ENCODE measurements at regions not wholly inside any gene's neighbourhood (a gene's known extent, or its start where the extent isn't known, plus 50 kb on each side); places are given as distances from the start of the nearest gene placed in this dataset.

GRCh38 chr1:221487781-221488524, 253.9 kb downstream of the DUSP10 start:
- H3K4me3 ChIP-seq (ENCODE audit: low read depth, low read length): no peak overlapping the region
- DNase-seq (ENCODE audit: low read depth in 4 of 6, low spot score in 6 of 6): no peak
- WGBS (ENCODE audit: insufficient coverage): 88% methylated on average over 1 of the region's 8 CpGs
- H3K27me3 ChIP-seq (ENCODE audit: control insufficient read depth, insufficient read depth, low read length): no peaks in the 10 kb centered on the region
- no peaks in the 10 kb centered on the region for H3K36me3 ChIP-seq (ENCODE audit: control insufficient read depth, insufficient read depth, low read length)
- no peak overlapping the region for H3K27ac ChIP-seq (ENCODE audit: low read depth, low read length)
- no peaks in the 10 kb centered on the region for H3K9me3 ChIP-seq (ENCODE audit: control insufficient read depth, insufficient read depth, low read length)
- H3K4me1 ChIP-seq (ENCODE audit: control insufficient read depth, insufficient read depth, low read length): no peaks in the 10 kb centered on the region

GRCh38 chr1:221488550-221488949, 253.3 kb downstream of the DUSP10 start:
- no peaks in the 10 kb centered on the region for H3K36me3 ChIP-seq (ENCODE audit: control insufficient read depth, insufficient read depth, low read length)
- no CpG with 5 or more reads among the region's 1 CpG for WGBS (ENCODE audit: insufficient coverage)
- no peak overlapping the region for H3K4me3 ChIP-seq (ENCODE audit: low read depth, low read length)
- DNase-seq (ENCODE audit: low read depth in 4 of 6, low spot score in 6 of 6): no peak
- H3K27ac ChIP-seq (ENCODE audit: low read depth, low read length): no peak overlapping the region
- no peaks in the 10 kb centered on the region for H3K4me1 ChIP-seq (ENCODE audit: control insufficient read depth, insufficient read depth, low read length)
- no peaks in the 10 kb centered on the region for H3K27me3 ChIP-seq (ENCODE audit: control insufficient read depth, insufficient read depth, low read length)
- no peaks in the 10 kb centered on the region for H3K9me3 ChIP-seq (ENCODE audit: control insufficient read depth, insufficient read depth, low read length)

- WGBS (ENCODE audit: insufficient coverage): 40% methylated on average over 1 of the region's 2 CpGs
- H3K27ac ChIP-seq (ENCODE audit: low read depth, low read length): no peak overlapping the region
- no peaks in the 10 kb centered on the region for H3K36me3 ChIP-seq (ENCODE audit: control insufficient read depth, insufficient read depth, low read length)
- no peaks in the 10 kb centered on the region for H3K9me3 ChIP-seq (ENCODE audit: control insufficient read depth, insufficient read depth, low read length)
- no peaks in the 10 kb centered on the region for H3K27me3 ChIP-seq (ENCODE audit: control insufficient read depth, insufficient read depth, low read length)
- H3K4me1 ChIP-seq (ENCODE audit: control insufficient read depth, insufficient read depth, low read length): no peaks in the 10 kb centered on the region
- no peak for DNase-seq (ENCODE audit: low read depth in 4 of 6, low spot score in 6 of 6)
- no peak overlapping the region for H3K4me3 ChIP-seq (ENCODE audit: low read depth, low read length)
Measured at GRCh38 chr1:221494670-221495069, 247.2 kb downstream of the DUSP10 start.

GRCh38 chr1:221497046-221497445, 244.8 kb downstream of the DUSP10 start:
- no peaks in the 10 kb centered on the region for H3K9me3 ChIP-seq (ENCODE audit: control insufficient read depth, insufficient read depth, low read length)
- no peaks in the 10 kb centered on the region for H3K4me1 ChIP-seq (ENCODE audit: control insufficient read depth, insufficient read depth, low read length)
- WGBS (ENCODE audit: insufficient coverage): no CpG with 5 or more reads among the region's 3 CpGs

GRCh38 chr1:221503268-221503667, 238.6 kb downstream of the DUSP10 start:
- H3K27me3 ChIP-seq (ENCODE audit: control insufficient read depth, insufficient read depth, low read length): no peaks in the 10 kb centered on the region
- no peak for DNase-seq (ENCODE audit: low read depth in 4 of 6, low spot score in 6 of 6)
- H3K27ac ChIP-seq (ENCODE audit: low read depth, low read length): no peak overlapping the region
- WGBS (ENCODE audit: insufficient coverage): 71% methylated on average over 4 of the region's 4 CpGs
- no peak overlapping the region for H3K4me3 ChIP-seq (ENCODE audit: low read depth, low read length)
- H3K36me3 ChIP-seq (ENCODE audit: control insufficient read depth, insufficient read depth, low read length): no peaks in the 10 kb centered on the region
- H3K9me3 ChIP-seq (ENCODE audit: control insufficient read depth, insufficient read depth, low read length): peaks cover 2% of the 10 kb centered on the region
- no peaks in the 10 kb centered on the region for H3K4me1 ChIP-seq (ENCODE audit: control insufficient read depth, insufficient read depth, low read length)

More at GRCh38 chr1:221497046-221497445, 244.8 kb downstream of the DUSP10 start:
- H3K36me3 ChIP-seq (ENCODE audit: control insufficient read depth, insufficient read depth, low read length): no peaks in the 10 kb centered on the region
- peak in 1 of 6 donors; percentile 7 for DNase-seq (ENCODE audit: low read depth in 4 of 6, low spot score in 6 of 6)
- no peaks in the 10 kb centered on the region for H3K27me3 ChIP-seq (ENCODE audit: control insufficient read depth, insufficient read depth, low read length)
- H3K27ac ChIP-seq (ENCODE audit: low read depth, low read length): no peak overlapping the region
- no peak overlapping the region for H3K4me3 ChIP-seq (ENCODE audit: low read depth, low read length)

GRCh38 chr1:221509575-221510355, 232.1 kb downstream of the DUSP10 start:
- Histone ChIP-seq H3K4me3 (ENCODE audit: low read depth, low read length) (no peak overlapping the region), H3K27ac (ENCODE audit: low read depth, low read length) (no peak overlapping the region), H3K36me3 (ENCODE audit: control insufficient read depth, insufficient read depth, low read length) (no peaks in the 10 kb centered on the region), H3K9me3 (ENCODE audit: control insufficient read depth, insufficient read depth, low read length) (peaks cover 2% of the 10 kb centered on the region), H3K27me3 (ENCODE audit: control insufficient read depth, insufficient read depth, low read length) (no peaks in the 10 kb centered on the region), H3K4me1 (ENCODE audit: control insufficient read depth, insufficient read depth, low read length) (no peaks in the 10 kb centered on the region)
- no peak for DNase-seq (ENCODE audit: low read depth in 4 of 6, low spot score in 6 of 6)
- 100% methylated on average over 1 of the region's 3 CpGs for WGBS (ENCODE audit: insufficient coverage)

- no peak overlapping the region for H3K27ac ChIP-seq (ENCODE audit: low read depth, low read length)
- no peaks in the 10 kb centered on the region for H3K4me1 ChIP-seq (ENCODE audit: control insufficient read depth, insufficient read depth, low read length)
- H3K27me3 ChIP-seq (ENCODE audit: control insufficient read depth, insufficient read depth, low read length): no peaks in the 10 kb centered on the region
- no peak for DNase-seq (ENCODE audit: low read depth in 4 of 6, low spot score in 6 of 6)
- 88% methylated on average over 2 of the region's 3 CpGs for WGBS (ENCODE audit: insufficient coverage)
- no peak overlapping the region for H3K4me3 ChIP-seq (ENCODE audit: low read depth, low read length)
- no peaks in the 10 kb centered on the region for H3K9me3 ChIP-seq (ENCODE audit: control insufficient read depth, insufficient read depth, low read length)
- H3K36me3 ChIP-seq (ENCODE audit: control insufficient read depth, insufficient read depth, low read length): no peaks in the 10 kb centered on the region
Measured at GRCh38 chr1:221510793-221511503, 230.9 kb downstream of the DUSP10 start.

GRCh38 chr1:221511797-221512196, 230.1 kb downstream of the DUSP10 start:
- Histone ChIP-seq H3K27ac (ENCODE audit: low read depth, low read length) (no peak overlapping the region), H3K4me1 (ENCODE audit: control insufficient read depth, insufficient read depth, low read length) (no peaks in the 10 kb centered on the region), H3K27me3 (ENCODE audit: control insufficient read depth, insufficient read depth, low read length) (no peaks in the 10 kb centered on the region), H3K4me3 (ENCODE audit: low read depth, low read length) (no peak overlapping the region), H3K36me3 (ENCODE audit: control insufficient read depth, insufficient read depth, low read length) (no peaks in the 10 kb centered on the region), H3K9me3 (ENCODE audit: control insufficient read depth, insufficient read depth, low read length) (no peaks in the 10 kb centered on the region)
- 50% methylated on average over 2 of the region's 3 CpGs for WGBS (ENCODE audit: insufficient coverage)
- peak in 1 of 6 donors; percentile 75 for DNase-seq (ENCODE audit: low read depth in 4 of 6, low spot score in 6 of 6)

GRCh38 chr1:221514806-221515205, 227.1 kb downstream of the DUSP10 start:
- Histone ChIP-seq H3K27ac (ENCODE audit: low read depth, low read length) (no peak overlapping the region), H3K9me3 (ENCODE audit: control insufficient read depth, insufficient read depth, low read length) (no peaks in the 10 kb centered on the region), H3K36me3 (ENCODE audit: control insufficient read depth, insufficient read depth, low read length) (no peaks in the 10 kb centered on the region), H3K4me1 (ENCODE audit: control insufficient read depth, insufficient read depth, low read length) (no peaks in the 10 kb centered on the region), H3K27me3 (ENCODE audit: control insufficient read depth, insufficient read depth, low read length) (no peaks in the 10 kb centered on the region), H3K4me3 (ENCODE audit: low read depth, low read length) (no peak overlapping the region)
- no peak for DNase-seq (ENCODE audit: low read depth in 4 of 6, low spot score in 6 of 6)
